ENCODE measurements at regions not wholly inside any gene's neighbourhood (a gene's known extent, or its start where the extent isn't known, plus 50 kb on each side); places are given as distances from the start of the nearest gene placed in this dataset.
A peak's percentile ranks its signal among the peaks of the same experiment; 100 is the strongest.

GRCh38 chr2:239676716-239677452 lies 276.1 kb upstream of the HDAC4 start:
- TF ChIP-seq GATA2 (IDR thresholded peaks at IDR 0.05; ENCODE audit: low read depth, low read length) (0 out of 2 replicates have a peak, but pooled peaks have one; percentile 4), GATA3 (IDR thresholded peaks at IDR 0.05; ENCODE audit: low read depth, low read length) (no peak)

Measured in SH-SY5Y (cell line).